DND-41 (cell line): ENCODE measurements at regions not wholly inside any gene's neighbourhood (a gene's known extent, or its start where the extent isn't known, plus 50 kb on each side); places are given as distances from the start of the nearest gene placed in this dataset.

ENCODE experiments used
- EZH2 ChIP-seq: IDR thresholded peaks from 3 replicates; pipeline ENCODE4 v1.6.1; 2012; ENCODE audit warnings: borderline replicate concordance, low read depth, mild to moderate bottlenecking, moderate library complexity, low read length, inconsistent platforms; ENCODE audit not compliant: severe bottlenecking
- TF ChIP-seq, protein P1 (sequence below): IDR thresholded peaks from 2 replicates; pipeline ENCODE4 v1.5.1; 2012; ENCODE audit warnings: borderline replicate concordance, low read length, moderate library complexity, mild to moderate bottlenecking; ENCODE audit not compliant: poor library complexity, severe bottlenecking; ENCODE audit errors: extremely low read depth

DNA sequence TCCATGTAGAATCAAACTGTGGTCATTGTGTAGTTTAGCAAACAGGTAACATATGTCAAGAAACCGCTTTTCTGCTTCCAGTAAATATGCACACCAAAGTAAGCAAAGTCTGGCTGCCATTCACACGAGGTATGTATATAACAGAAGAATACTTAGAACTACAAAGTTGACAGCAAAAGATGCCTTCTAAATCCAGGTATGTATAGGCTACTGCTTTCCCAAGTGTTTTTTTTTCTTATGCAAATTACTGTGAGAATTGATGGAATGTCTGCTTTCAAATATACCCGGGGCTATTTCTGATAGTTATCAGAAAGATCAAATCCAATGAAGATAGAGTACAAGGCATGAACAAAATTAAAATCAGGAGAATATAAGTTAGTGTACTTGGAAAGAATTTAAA lies 229.2 kb downstream of the HACE1 start:
- TF ChIP-seq, protein P1, sequence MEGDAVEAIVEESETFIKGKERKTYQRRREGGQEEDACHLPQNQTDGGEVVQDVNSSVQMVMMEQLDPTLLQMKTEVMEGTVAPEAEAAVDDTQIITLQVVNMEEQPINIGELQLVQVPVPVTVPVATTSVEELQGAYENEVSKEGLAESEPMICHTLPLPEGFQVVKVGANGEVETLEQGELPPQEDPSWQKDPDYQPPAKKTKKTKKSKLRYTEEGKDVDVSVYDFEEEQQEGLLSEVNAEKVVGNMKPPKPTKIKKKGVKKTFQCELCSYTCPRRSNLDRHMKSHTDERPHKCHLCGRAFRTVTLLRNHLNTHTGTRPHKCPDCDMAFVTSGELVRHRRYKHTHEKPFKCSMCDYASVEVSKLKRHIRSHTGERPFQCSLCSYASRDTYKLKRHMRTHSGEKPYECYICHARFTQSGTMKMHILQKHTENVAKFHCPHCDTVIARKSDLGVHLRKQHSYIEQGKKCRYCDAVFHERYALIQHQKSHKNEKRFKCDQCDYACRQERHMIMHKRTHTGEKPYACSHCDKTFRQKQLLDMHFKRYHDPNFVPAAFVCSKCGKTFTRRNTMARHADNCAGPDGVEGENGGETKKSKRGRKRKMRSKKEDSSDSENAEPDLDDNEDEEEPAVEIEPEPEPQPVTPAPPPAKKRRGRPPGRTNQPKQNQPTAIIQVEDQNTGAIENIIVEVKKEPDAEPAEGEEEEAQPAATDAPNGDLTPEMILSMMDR = no peak
- TF ChIP-seq EZH2 = no peak
